Central memory CD4-positive, alpha-beta T cell (primary cell): ENCODE measurements at regions not wholly inside any gene's neighbourhood (a gene's known extent, or its start where the extent isn't known, plus 50 kb on each side); places are given as distances from the start of the nearest gene placed in this dataset.

Experiments
- DNase-seq: peaks from one replicate; pipeline ENCODE4 v3.0.0; 2022

DNA sequence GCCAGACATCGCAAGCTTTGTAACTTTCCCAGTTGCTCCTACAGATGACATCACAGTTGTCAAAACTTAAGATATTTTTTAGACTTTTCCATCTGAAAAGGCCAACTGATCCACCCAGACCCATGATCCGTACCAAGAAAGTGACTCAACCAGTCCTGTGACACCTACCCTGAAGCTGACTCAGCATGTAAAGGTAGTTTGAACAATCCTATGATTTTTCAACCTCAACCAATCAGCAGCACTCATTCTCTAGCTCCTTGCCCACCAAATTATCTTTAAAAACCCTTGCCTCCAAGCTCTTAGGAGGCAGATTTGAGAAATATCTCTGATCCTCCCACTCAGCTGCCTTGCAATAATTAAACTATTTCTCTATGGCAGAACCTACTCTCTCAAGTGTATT, 1686.7 kb upstream of the LRRTM1 start:
- no peak for DNase-seq

DNA sequence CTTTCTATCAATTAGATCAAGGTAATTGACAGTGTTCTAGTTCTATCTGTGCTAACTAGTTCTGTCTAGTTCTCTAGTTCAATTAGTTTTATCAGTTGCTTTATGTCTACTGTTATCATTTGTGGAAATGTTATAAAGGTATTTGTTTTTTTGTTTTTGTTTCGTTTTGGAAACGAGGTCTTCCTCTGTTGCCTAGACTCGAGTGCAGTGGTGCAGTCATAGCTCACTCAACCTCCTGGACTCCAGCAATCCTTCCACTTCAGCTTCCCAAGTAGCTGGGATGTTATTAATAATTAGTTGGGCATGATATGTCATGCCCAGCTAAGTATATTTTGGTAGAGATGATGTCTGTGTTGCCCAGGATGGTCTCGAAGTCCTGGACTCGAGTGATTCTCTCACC, 1682.8 kb upstream of the LRRTM1 start:
- no peak for DNase-seq

DNA sequence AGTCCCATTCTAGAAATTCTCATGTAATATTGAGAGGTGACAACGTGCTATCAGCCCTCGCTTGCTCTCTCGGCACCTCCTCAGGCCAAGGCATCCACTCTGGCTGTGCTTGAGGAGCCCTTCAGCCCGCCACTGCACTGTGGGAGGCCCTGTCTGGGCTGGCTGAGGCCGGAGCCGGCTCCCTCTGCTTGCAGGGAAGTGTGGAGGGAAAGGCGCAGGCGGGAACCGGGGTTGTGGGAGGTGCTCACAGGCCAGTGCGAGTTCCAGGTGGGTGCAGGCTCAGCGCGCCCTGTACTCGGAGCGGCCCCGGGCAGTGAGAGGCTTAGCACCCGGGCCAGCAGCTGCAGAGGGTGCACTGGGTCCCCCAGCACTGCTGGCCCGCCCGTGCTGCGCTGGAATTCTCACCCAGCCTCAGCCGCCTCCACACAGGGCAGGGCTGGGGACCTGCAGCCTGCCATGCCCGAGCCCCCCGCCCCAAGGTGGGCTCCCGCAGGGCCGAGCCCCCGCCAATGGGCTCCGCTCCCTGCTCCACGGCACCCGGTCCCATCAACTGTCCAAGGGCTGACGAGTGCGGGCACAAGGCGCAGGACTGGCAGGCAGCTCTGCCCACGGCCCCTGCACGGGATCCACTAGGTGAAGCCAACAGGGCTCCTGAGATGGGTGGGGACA, 1680.6 kb upstream of the LRRTM1 start:
- DNase-seq: no peak

DNA sequence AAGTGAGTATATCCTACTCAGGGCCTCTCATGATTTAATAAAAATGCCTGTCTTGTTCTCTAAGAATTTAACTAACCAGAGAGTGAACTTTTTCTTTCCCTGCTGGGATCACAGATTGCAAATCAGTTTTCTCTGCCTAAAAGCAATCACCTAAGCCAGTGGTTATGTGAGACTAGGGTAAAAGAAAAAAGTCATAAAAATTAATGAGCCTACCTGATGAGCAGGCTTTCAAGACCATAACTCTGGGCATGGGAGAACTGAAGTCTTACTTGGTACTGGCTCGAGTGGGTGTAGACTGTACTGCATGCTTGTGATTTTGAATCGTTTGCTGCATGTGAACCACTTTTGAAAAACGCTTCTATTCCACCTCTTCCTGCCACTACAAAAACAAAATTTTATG, 1677.0 kb upstream of the LRRTM1 start:
- no peak for DNase-seq

DNA sequence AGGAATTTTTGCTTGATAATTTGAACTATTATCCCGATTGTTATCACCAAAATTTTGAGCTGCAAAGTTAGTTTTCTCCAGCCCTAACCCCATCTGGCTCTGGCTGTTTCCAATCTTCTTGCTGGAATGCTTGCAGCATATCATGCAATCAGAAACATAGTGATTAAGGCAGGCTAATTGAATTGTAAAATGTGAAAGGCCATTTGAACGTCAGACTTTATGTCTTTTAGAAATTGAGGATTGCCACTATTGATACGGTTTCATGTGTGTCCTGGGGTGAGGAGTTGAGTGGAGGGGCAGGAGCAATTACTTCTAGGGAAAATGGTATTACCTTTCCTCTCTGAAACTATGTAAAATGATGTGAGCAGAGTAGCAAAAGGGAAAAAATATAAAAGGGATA, 1674.5 kb upstream of the LRRTM1 start:
- no peak for DNase-seq

DNA sequence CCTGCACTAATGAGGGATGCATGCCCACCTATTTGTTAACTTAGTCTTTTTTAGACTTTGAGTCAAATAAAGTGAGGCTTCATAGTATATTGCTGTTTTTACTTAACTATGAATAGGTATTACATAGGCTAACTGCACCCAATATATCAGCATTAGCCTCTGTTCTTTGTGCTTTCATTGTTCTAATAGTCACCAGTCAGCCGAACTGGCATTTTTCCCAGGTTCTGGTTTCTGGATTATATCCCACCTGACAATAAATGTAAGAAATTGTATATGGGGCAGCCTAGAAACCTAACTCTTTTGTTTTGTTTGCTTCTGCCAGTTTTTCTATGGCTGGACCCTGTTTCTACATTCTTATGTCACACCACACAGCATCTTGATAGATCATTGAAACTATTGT, 1672.4 kb upstream of the LRRTM1 start:
- DNase-seq: no peak

DNA sequence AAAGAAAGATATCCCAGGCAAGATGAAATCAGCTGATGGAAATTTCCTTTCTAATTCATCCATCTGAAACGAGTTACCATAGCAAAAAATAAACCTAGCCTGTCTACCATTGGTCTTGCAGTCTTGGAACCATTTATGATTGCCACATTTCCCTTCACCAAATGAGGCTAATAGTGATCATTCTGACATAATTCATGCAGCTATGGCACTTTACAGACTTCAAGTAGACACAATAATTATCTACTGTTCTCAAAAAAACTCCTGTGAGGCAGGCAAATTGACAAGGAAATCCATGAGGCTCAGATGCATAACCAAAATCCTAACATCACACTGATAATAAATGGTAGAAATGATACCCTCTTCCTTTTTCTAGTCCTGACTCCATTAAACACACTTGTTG, 1669.7 kb upstream of the LRRTM1 start:
- DNase-seq: no peak

DNA sequence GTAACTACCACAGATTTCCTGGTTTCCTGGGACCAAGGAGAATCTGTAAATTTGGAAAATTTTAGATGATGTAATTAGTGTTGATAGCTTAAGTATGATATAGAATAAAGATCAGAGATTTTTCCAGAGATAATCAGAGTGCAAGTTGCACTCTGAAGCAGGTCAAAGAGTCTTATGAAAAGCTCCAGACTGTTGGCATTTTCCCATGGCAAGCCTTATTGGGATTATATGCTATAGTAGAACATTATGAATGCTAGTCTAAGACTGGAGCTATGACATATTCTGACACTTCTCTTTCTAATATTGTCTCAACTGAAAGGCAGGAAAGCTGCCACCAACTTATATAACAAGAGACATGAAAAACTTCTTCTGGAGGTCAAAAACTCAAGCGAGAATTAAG, 1638.3 kb upstream of the LRRTM1 start:
- DNase-seq: no peak

DNA sequence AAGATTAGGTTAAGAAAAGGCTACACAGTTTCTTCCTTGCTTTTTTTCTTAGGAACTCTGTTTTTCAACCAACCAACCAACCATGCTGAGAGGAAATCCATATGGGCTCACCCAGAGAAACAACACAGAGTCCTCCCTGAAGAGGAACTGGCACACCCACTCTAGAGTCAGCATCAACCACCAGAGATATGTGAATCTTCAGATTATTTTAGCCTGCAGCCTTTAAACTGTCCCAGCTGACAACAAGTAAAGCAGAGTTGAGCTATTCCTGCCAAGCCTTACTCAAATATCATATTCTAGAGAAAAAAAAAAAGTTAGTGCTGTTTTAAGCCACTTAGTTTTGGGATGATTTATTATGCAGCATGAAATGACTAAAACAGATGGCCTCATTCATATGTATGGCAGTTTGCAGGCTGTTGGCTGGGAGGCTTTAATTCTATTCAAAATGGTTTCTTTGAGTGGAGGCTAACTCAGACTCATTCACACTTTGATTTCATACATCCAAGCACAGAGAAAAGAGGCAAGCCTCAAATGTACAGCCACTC, 1637.7 kb upstream of the LRRTM1 start:
- no peak for DNase-seq

DNA sequence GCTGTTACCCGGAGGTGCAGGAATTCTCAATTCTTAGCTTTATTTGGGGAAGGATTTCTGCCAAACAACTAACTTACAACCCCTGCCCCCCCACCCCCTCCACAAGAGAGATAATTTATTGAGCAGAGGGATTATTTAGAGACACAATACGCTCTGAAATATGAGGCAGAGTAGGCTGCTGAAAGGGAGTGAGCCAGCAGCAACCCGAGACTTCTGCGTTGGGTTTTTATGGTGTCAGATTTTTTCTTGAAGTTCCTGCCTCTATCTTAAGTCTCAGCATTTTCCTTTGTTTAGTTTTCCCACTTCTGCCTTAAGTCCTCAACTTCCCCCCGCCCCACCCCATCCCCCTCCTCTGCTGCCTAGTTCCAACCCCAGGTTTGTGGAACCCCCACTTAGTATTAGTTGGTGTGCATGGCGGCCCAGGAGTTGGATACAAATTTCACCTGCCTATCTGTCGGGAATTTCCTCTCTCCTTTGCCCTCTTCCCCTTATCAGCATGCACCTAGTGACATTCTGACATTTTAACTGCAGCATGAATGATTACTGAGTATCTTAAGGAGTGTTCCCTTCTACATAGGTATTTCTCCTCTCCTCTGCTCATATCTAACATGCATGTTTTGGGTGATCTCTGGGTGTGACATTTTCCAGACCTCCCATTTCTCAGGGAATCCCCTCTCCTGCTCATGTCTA, 1635.9 kb upstream of the LRRTM1 start:
- DNase-seq: no peak

DNA sequence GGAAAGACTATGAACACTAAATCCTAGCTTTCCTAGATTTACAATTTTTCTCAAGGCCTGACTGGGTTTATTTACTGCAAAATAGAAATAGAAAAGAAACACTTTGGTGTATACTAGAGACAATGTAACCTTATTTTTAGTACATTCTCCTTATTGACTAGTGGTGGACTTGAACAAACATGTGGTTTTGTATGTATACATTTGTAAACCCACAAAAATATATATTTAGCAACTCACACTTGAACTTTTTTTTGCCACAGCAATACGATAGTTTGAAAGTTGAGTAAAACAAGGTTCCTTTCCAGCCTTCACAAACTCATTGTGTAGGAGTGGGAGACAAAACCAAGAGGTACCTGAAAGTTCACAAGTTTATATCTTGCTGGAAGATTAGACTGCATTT, 1633.4 kb upstream of the LRRTM1 start:
- DNase-seq: no peak

DNA sequence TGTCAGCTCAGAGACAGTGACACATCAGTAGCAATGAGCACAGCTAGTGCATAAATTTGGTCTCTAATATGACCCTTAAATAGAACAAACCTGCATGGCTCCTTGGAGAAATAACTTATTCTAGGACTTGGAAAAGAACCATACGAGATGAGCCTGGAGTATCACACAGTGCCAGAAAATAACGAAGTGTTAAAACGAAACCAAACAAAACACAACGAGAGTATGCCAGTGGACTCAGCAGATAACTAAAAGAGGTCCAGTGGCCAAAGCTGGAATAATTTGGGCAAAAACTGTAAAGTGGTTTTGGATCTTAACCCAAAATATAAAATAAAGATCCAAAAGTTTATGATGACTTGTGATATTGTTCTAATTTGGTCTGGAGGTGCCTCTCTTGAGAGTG, 1599.0 kb upstream of the LRRTM1 start:
- DNase-seq: no peak

DNA sequence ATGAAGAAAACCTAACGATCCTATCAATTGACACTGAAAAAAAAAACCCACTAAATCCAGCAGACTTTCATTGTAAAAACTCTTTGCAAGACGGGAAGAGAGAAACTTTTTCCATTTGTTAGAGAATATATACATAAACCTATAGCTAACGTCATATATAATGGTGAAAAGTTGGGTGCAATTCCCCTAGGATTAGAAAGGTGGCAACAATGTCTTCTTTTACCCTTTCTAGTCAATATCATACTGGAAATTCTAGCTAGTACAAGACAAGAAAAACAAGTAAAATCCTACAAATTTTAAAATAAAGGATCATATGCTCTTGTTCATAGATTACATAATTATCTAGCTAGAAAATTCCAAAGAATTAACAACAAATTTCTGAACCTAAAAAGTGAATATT, 1596.5 kb upstream of the LRRTM1 start:
- DNase-seq: no peak

DNA sequence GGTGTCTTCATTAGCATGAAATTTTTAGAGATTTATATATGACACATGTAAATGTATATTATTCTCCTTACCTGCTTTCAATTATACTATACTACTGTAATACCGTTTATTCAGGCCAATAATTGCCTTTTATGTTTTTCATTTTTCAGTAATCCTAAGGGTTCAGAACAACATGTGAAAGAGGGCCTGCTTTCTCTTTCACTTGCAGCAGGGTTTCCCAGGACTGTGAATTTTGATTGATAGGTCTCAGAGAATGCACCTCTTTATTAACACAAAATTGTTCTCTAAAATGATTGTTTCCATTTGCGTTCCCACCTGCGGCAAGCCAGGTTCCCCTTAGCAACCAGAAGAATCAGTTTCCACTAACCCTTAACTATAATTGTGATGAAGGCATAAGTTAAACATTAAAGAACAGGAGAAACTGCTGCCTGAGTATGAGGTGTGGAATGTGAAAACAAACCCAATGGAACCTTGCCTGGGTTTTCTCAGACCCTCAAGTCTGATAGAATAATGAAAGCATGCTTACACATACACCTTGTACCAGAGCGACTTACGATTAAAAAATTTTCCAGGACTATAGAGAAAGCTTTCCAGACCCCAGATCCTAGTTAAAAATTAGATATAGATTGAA, 1591.2 kb upstream of the LRRTM1 start:
- DNase-seq: no peak

DNA sequence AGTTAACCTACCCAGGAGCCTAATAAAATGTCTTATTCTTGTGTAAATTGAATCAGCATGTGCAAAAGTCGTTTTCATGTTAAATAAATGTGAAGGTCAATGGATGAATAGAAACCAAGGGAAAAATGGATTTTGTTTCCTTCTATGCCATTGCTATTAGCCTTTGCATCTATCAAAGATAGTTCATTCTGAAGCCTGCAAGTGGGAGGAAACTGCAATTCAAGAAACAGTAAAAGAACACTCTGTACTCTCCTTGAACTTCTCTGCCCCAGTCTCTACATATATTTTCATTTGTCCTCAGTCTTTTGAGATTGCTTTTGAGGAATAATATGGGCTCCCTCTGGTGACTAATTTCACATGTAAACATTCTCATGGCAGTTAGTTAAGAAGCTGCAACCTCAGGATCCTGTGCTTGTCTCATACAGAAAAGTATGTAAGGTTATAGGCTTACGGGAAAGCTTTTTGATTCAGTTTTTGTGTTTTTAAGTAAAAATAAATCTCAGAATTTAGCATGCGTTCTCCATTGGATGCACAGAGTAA, 1590.0 kb upstream of the LRRTM1 start:
- no peak for DNase-seq

DNA sequence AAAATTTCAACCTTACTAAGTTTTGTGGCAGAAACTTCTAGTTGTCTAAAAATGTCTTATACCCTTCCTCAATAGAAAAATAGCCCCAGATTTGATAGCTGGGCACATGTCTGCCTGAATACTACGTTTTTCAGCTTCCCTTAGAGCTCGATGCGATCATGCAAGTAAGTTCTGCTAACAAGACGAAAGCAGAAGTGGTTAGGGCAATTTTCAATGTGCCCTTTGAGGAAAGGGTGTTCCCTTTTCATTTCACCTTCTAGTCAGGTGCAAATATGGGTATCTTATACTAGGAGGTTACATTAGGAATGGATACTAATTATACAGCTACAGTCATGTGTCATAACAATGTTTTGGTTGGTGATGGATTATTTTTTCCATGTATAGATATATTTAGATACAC, 1572.1 kb upstream of the LRRTM1 start:
- no peak for DNase-seq

DNA sequence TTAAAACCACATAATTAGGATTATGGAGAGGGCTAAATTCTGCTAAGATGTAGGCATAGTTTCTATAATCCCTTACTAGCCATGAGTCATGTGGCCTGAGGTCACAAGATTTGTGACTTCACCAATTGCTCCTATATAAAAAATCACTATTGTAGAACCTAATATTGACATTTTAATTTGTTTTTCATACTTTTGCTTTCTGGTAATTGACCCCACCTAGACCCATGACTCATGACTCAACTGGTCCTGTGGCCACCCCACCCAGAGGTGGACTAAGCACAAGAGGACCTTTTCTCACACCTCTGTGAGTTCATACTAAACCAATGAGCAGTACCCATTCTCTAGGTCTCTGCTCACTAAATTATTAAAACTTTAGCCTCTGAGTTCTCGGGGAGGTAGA, 1567.5 kb upstream of the LRRTM1 start:
- DNase-seq: no peak

DNA sequence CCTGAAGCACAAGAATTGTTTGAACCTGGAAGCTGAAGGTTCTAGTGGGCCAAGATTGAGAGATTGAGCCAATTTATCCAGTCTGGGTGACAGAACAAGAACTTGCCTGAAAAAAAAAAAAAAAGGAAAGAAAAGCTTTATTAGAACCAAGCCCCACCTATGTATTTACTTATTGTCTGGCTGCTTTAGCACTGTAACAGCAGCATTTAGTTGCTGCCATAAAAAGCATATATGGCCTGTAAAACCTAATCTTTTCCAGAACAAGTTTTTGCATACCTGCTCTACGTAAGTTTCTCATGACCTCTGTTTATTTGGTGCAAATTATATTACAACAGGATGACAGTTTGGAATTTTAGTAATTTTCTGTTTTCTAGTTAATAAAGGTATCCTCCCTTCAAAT, 1565.6 kb upstream of the LRRTM1 start:
- DNase-seq: no peak

DNA sequence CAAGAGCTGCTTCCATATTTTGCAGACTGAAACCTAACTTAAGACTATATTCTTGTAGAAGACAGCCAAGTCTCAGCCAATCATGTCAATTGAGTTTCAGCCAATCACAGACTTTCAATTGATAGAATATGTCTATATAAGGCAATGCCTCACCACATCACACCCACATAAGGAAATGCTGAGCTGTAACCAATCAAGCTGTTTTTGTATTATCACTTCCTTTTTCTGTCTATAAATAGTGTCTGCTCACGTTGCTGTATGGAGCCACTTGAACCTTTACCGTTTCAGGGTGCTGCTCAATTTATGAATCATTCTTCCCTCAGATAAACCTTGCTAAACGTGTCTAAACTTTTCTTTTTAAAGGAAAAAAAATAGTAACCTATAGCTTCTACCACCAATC, 1554.4 kb upstream of the LRRTM1 start:
- DNase-seq: no peak

DNA sequence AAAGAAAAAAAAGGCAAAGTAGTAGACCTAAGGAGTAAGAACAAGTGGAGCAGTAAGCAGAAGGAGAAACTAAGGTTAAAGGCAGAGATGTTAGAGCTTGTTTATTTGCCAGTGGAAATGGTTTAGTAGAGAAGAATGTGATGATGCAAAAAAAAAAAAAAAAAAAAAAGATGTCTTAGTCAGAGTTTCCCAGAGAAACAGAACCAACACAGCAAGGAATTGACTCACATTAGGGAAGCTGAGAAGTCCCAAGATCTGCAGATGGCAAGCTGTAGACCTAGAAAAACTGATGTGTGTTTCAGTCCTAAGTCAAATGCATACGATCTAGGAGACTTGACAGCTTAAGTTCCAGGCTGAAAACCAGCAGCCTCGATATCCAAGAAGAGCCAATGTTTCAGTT, 1548.8 kb upstream of the LRRTM1 start:
- no peak for DNase-seq

DNA sequence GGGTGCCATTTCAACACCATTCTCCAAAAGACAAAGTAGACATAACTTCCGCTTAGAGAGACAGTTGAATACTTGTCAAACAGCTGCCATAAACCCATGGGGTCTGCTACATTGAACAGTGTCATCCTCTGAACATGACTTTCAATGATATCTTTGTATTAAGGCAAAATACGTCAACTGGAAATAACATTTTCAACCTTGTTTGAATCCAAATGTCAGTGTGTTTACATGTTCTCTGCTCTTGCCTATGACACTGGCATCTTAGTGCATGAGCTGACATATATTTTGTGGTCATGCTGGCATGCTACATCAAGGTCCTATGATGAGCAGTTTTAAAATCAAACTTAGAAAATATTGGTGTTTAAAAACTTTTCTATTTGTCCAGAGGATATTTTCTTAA, 1548.1 kb upstream of the LRRTM1 start:
- no peak for DNase-seq

DNA sequence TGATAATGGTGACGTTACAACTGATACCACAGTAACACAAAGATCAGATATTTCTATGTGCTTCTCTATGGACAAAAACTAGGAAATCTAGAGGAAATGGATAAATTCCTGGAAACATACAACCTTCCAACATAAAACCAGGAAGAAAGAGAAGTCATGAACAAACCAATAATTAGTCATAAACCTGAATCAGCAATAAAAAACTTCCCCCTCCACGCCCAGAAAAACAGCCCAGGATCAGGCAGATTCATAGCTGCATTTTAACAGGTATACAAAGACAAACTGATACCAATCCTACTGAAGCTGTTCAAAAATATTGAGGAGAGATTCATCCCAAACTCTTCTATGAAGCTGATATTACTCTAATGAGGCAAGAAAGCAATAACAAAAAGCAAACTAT, 1535.2 kb upstream of the LRRTM1 start:
- no peak for DNase-seq

DNA sequence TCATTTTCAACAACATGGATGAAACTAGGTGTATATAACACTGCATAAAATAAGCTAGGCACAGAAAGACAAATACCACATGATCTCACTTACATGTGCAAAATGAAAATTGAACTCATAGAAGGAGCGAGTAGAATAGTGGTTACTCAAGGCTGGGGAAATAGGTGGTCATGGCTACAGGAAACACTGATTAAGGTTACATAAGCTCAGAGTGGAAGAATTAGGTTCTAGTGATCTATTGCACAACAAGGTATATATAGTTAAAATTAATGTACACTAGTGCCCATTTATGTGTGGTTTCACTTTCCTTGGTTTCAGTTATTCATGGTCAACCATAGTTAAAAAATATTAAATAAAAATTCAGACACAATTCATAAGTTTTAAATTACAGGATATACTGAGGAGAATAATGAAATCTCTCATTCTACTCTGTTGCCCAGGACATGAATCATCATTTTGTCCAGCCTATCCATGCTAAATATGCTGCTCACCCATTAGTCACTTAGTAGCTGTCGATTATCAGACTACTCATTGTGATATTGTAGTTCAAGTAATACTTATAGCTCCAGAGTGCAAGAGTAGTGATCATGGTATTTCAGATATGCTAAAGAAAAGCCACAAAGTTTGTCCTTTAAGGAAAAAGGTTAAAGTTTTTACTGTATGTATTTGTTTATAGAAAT, 1530.9 kb upstream of the LRRTM1 start:
- no peak for DNase-seq
